C4-2B (cell line): ENCODE measurements at regions not wholly inside any gene's neighbourhood (a gene's known extent, or its start where the extent isn't known, plus 50 kb on each side); places are given as distances from the start of the nearest gene placed in this dataset.
"Not testable (repeated sequence)": the region's sequence is repeated elsewhere in the genome, so short reads cannot be mapped to it uniquely, and the experiment has no call there.

Experiments used
- H3K27ac ChIP-seq: fragments of 450-650 bp; 2 replicates; pipeline ENCODE4 v1.5.1; 2017
- CTCF ChIP-seq: fragments of 450-650 bp; conservative IDR thresholded peaks from 2 replicates; pipeline ENCODE4 v1.5.1; 2017; ENCODE audit warnings: mild to moderate bottlenecking
- ZFX ChIP-seq: fragments of 450-650 bp; IDR thresholded peaks from 2 replicates; pipeline ENCODE4 v1.6.1; 2017

- H3K27ac ChIP-seq = no peak overlapping the region
- no peak for TF ChIP-seq CTCF
- no peak for TF ChIP-seq ZFX
Observed at GRCh38 chr1:59201341-59201740, 95.6 kb upstream of the FGGY start.

- no peak overlapping the region for H3K27ac ChIP-seq
- TF ChIP-seq ZFX (no peak), CTCF (no peak)
Observed at GRCh38 chr1:59202455-59202854, 94.4 kb upstream of the FGGY start.

GRCh38 chr1:59204001-59204400, 92.9 kb upstream of the FGGY start:
- no peak overlapping the region for H3K27ac ChIP-seq
- no peak for TF ChIP-seq ZFX
- no peak for TF ChIP-seq CTCF

- not testable (repeated sequence) for H3K27ac ChIP-seq
Observed at GRCh38 chr1:59206616-59207015, 90.3 kb upstream of the FGGY start.

GRCh38 chr1:59210430-59210829, 86.5 kb upstream of the FGGY start:
- H3K27ac ChIP-seq = not testable (repeated sequence)

- TF ChIP-seq CTCF (no peak), ZFX (no peak)
- no peak overlapping the region for H3K27ac ChIP-seq
Observed at GRCh38 chr1:59212706-59213105, 84.2 kb upstream of the FGGY start.

- TF ChIP-seq CTCF (no peak), ZFX (no peak)
Observed at GRCh38 chr1:59214248-59215208, 82.4 kb upstream of the FGGY start.

GRCh38 chr1:59215766-59216291, 81.1 kb upstream of the FGGY start:
- TF ChIP-seq CTCF = no peak
- TF ChIP-seq ZFX = no peak
- H3K27ac ChIP-seq = no peak overlapping the region

More at GRCh38 chr1:59214248-59215208, 82.4 kb upstream of the FGGY start:
- no peak overlapping the region for H3K27ac ChIP-seq

GRCh38 chr1:59217439-59217838, 79.5 kb upstream of the FGGY start:
- not testable (repeated sequence) for H3K27ac ChIP-seq
